ENCODE measurements at regions not wholly inside any gene's neighbourhood (a gene's known extent, or its start where the extent isn't known, plus 50 kb on each side); places are given as distances from the start of the nearest gene placed in this dataset.

- no peaks in the 10 kb centered on the region for H3K9me3 ChIP-seq (ENCODE audit: insufficient read depth, low read length, severe bottlenecking)
- no peaks in the 10 kb centered on the region for H3K4me1 ChIP-seq (ENCODE audit: insufficient read depth, low read length)
- no peaks in the 10 kb centered on the region for H3K36me3 ChIP-seq (ENCODE audit: insufficient read depth, low read length)
- TF ChIP-seq, protein P1, sequence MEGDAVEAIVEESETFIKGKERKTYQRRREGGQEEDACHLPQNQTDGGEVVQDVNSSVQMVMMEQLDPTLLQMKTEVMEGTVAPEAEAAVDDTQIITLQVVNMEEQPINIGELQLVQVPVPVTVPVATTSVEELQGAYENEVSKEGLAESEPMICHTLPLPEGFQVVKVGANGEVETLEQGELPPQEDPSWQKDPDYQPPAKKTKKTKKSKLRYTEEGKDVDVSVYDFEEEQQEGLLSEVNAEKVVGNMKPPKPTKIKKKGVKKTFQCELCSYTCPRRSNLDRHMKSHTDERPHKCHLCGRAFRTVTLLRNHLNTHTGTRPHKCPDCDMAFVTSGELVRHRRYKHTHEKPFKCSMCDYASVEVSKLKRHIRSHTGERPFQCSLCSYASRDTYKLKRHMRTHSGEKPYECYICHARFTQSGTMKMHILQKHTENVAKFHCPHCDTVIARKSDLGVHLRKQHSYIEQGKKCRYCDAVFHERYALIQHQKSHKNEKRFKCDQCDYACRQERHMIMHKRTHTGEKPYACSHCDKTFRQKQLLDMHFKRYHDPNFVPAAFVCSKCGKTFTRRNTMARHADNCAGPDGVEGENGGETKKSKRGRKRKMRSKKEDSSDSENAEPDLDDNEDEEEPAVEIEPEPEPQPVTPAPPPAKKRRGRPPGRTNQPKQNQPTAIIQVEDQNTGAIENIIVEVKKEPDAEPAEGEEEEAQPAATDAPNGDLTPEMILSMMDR (IDR thresholded peaks at IDR 0.05; ENCODE audit: borderline replicate concordance, extremely low read depth, low read length, poor library complexity, severe bottlenecking) = no peak
- TF ChIP-seq EZH2 (IDR thresholded peaks at IDR 0.05; ENCODE audit: borderline replicate concordance, low read depth, low read length, severe bottlenecking) = no peak
- no peaks in the 10 kb centered on the region for H4K20me1 ChIP-seq (ENCODE audit: insufficient read depth, low read length)
- H3K79me2 ChIP-seq (ENCODE audit: insufficient read depth, low read length) = no peaks in the 10 kb centered on the region
- ATAC-seq (ENCODE audit: insufficient read depth, low read depth) = no peak
- no peak overlapping the region for H3K27ac ChIP-seq (ENCODE audit: low read length)
- H3K4me2 ChIP-seq (ENCODE audit: insufficient read depth, low read length) = no peak overlapping the region
- no peak overlapping the region for H3K4me3 ChIP-seq (ENCODE audit: low read depth in 1 of 2, low read length in 2 of 2)
- no peak overlapping the region for H2AFZ ChIP-seq (ENCODE audit: low read depth, low read length)
- H3K27me3 ChIP-seq (ENCODE audit: insufficient read depth, low read length, poor library complexity) = no peaks in the 10 kb centered on the region
- H3K9ac ChIP-seq (ENCODE audit: low read depth, low read length) = no peak overlapping the region
- DNase-seq = no peak
Observed at GRCh38 chr7:84524714-84525694, 330.4 kb upstream of the SEMA3A start.

DNA sequence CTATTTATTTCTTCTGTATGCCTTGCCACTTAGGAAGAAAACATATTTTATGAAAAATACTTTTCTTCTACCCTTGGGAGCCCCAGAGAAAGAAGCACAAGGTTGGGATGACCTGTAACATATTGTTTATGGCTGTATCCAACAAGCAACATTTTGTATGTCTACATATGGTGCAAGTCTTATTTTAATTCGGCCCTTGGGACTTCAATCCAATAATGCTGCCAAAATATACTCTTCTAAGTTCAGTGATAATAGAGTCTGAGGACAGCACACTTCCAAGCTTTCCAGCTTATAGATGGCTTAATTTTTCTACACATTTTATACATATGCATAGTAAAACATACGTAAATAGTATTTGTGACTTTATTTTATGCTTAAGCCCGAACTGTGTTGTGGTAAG lies 318.5 kb upstream of the SEMA3A start:
- Histone ChIP-seq H4K20me1 (ENCODE audit: insufficient read depth, low read length) (no peaks in the 10 kb centered on the region), H3K27me3 (ENCODE audit: insufficient read depth, low read length, poor library complexity) (no peaks in the 10 kb centered on the region), H3K9me3 (ENCODE audit: insufficient read depth, low read length, severe bottlenecking) (no peaks in the 10 kb centered on the region), H3K9ac (ENCODE audit: low read depth, low read length) (no peak overlapping the region), H3K4me2 (ENCODE audit: insufficient read depth, low read length) (no peak overlapping the region), H3K4me3 (ENCODE audit: low read depth in 1 of 2, low read length in 2 of 2) (no peak overlapping the region), H2AFZ (ENCODE audit: low read depth, low read length) (no peak overlapping the region), H3K27ac (ENCODE audit: low read length) (no peak overlapping the region), H3K79me2 (ENCODE audit: insufficient read depth, low read length) (no peaks in the 10 kb centered on the region), H3K36me3 (ENCODE audit: insufficient read depth, low read length) (no peaks in the 10 kb centered on the region), H3K4me1 (ENCODE audit: insufficient read depth, low read length) (no peaks in the 10 kb centered on the region)
- no peak for DNase-seq
- no peak for ATAC-seq (ENCODE audit: insufficient read depth, low read depth)
- no peak for TF ChIP-seq EZH2 (IDR thresholded peaks at IDR 0.05; ENCODE audit: borderline replicate concordance, low read depth, low read length, severe bottlenecking)
- TF ChIP-seq, protein P1 (IDR thresholded peaks at IDR 0.05; ENCODE audit: borderline replicate concordance, extremely low read depth, low read length, poor library complexity, severe bottlenecking) = no peak

GRCh38 chr7:84512055-84512454 lies 317.5 kb upstream of the SEMA3A start:
- Histone ChIP-seq H3K79me2 (ENCODE audit: insufficient read depth, low read length) (no peaks in the 10 kb centered on the region), H3K4me3 (ENCODE audit: low read depth in 1 of 2, low read length in 2 of 2) (no peak overlapping the region), H3K4me1 (ENCODE audit: insufficient read depth, low read length) (no peaks in the 10 kb centered on the region), H3K27me3 (ENCODE audit: insufficient read depth, low read length, poor library complexity) (no peaks in the 10 kb centered on the region), H3K36me3 (ENCODE audit: insufficient read depth, low read length) (no peaks in the 10 kb centered on the region), H3K27ac (ENCODE audit: low read length) (no peak overlapping the region), H4K20me1 (ENCODE audit: insufficient read depth, low read length) (no peaks in the 10 kb centered on the region), H3K9ac (ENCODE audit: low read depth, low read length) (no peak overlapping the region), H3K9me3 (ENCODE audit: insufficient read depth, low read length, severe bottlenecking) (no peaks in the 10 kb centered on the region), H2AFZ (ENCODE audit: low read depth, low read length) (no peak overlapping the region), H3K4me2 (ENCODE audit: insufficient read depth, low read length) (no peak overlapping the region)
- DNase-seq (no peak), ATAC-seq (ENCODE audit: insufficient read depth, low read depth) (no peak)
- TF ChIP-seq EZH2 (IDR thresholded peaks at IDR 0.05; ENCODE audit: borderline replicate concordance, low read depth, low read length, severe bottlenecking) = no peak
- TF ChIP-seq, protein P1 (IDR thresholded peaks at IDR 0.05; ENCODE audit: borderline replicate concordance, extremely low read depth, low read length, poor library complexity, severe bottlenecking) = no peak

All from DND-41 (cell line).